ENCODE measurements at regions not wholly inside any gene's neighbourhood (a gene's known extent, or its start where the extent isn't known, plus 50 kb on each side); places are given as distances from the start of the nearest gene placed in this dataset.

DNA sequence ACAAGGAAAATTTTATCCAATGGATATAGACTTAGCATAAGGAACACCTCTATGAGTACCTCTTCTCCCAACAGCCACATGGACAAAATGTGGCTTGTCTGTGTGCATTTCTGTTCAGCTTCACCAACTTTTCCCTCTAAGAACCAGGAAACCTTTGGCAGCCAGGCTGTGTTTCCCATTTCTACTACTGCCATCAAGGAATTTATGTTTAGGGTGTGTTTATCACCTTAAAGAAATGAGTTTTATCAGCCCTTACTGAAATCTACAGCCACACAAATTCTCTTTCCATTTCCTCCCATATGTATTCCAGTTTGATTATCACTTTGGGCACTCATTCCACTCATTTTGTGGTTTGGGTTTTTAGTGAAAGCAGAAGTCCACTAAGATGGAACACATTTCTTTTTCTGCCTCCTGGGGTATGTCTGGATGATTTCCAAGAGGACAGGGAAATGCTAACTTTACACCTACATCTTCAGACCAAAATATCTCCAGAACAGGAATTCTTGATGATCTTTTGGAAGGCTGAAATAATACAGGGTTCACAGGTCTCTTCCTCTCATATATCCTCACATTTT lies 82.6 kb upstream of the MAOA start:
- DNase-seq (no peak), ATAC-seq (replicated peaks in 1 of 2) (no peak)
- H3K4me1 Mint-ChIP-seq (ENCODE audit: low read depth), result no peaks in the 10 kb centered on the region
- H3K4me3 Mint-ChIP-seq, result no peak overlapping the region
- H3K27me3 Mint-ChIP-seq (ENCODE audit: low read depth), result peaks cover 43% of the 10 kb centered on the region
- peaks cover 0 to 1% of the 10 kb centered on the region in 2 donors for H3K36me3 Mint-ChIP-seq (ENCODE audit: insufficient read depth in 2 of 2)
- H3K9me3 Mint-ChIP-seq, result no peaks in the 10 kb centered on the region
- no peak overlapping the region for H3K27ac Mint-ChIP-seq

- H3K27me3 Mint-ChIP-seq (ENCODE audit: low read depth), result peaks cover 47% of the 10 kb centered on the region
- ATAC-seq (replicated peaks in 1 of 2) (no peak), DNase-seq (no peak)
- H3K36me3 Mint-ChIP-seq (ENCODE audit: insufficient read depth in 2 of 2), result no peaks in the 10 kb centered on the region
- no peaks in the 10 kb centered on the region for H3K4me1 Mint-ChIP-seq (ENCODE audit: low read depth)
- H3K27ac Mint-ChIP-seq, result no peak overlapping the region
- H3K4me3 Mint-ChIP-seq, result no peak overlapping the region
- no peaks in the 10 kb centered on the region for H3K9me3 Mint-ChIP-seq
Observed at GRCh38 chrX:43580621-43581020, 75.5 kb upstream of the MAOA start.

- Mint-ChIP-seq H3K27ac (no peak overlapping the region), H3K36me3 (ENCODE audit: insufficient read depth in 2 of 2) (no peaks in the 10 kb centered on the region), H3K4me3 (no peak overlapping the region), H3K27me3 (ENCODE audit: low read depth) (peaks cover 47% of the 10 kb centered on the region), H3K9me3 (no peaks in the 10 kb centered on the region), H3K4me1 (ENCODE audit: low read depth) (no peaks in the 10 kb centered on the region)
- DNase-seq, result no peak
- no peak for ATAC-seq (replicated peaks in 1 of 2)
Observed at GRCh38 chrX:43581167-43581566, 74.9 kb upstream of the MAOA start.

- Mint-ChIP-seq H3K9me3 (no peaks in the 10 kb centered on the region), H3K27me3 (ENCODE audit: low read depth) (peaks cover 48% of the 10 kb centered on the region), H3K4me3 (no peak overlapping the region), H3K4me1 (ENCODE audit: low read depth) (no peaks in the 10 kb centered on the region), H3K27ac (no peak overlapping the region), H3K36me3 (ENCODE audit: insufficient read depth in 2 of 2) (no peaks in the 10 kb centered on the region)
- no peak for ATAC-seq (replicated peaks in 1 of 2)
- DNase-seq, result no peak
Observed at GRCh38 chrX:43581888-43582539, 74.1 kb upstream of the MAOA start.

- Mint-ChIP-seq H3K4me3 (no peak overlapping the region), H3K27ac (no peak overlapping the region), H3K36me3 (ENCODE audit: insufficient read depth in 2 of 2) (no peaks in the 10 kb centered on the region), H3K9me3 (no peaks in the 10 kb centered on the region), H3K4me1 (ENCODE audit: low read depth) (no peaks in the 10 kb centered on the region), H3K27me3 (ENCODE audit: low read depth) (peaks cover 46% of the 10 kb centered on the region)
- DNase-seq (no peak), ATAC-seq (replicated peaks in 1 of 2) (no peak)
Observed at GRCh38 chrX:43582540-43582913, 73.6 kb upstream of the MAOA start.

DNA sequence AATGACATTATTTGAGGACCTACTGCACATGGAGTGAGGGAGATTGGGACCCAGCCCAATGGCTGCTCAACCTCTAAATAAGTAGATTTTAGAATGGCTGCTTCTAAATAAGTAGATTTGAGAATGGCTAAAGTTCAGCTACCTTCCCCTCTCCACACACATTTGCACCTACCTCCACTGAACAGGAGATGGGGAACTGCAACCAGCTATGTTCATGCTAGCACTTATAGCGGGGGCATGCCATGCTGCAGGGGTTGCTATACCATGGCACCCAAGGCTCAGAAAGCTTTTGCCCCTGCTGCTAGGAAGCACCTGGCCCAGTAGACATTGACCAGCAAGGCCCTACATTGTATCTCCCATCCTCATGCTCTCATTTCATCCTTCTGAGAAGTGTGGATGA lies 70.2 kb upstream of the MAOA start:
- DNase-seq (no peak), ATAC-seq (replicated peaks in 1 of 2) (no peak)
- Mint-ChIP-seq H3K27me3 (ENCODE audit: low read depth) (peaks cover 21% of the 10 kb centered on the region), H3K27ac (no peak overlapping the region), H3K9me3 (no peaks in the 10 kb centered on the region), H3K36me3 (ENCODE audit: insufficient read depth in 2 of 2) (no peaks in the 10 kb centered on the region), H3K4me1 (ENCODE audit: low read depth) (no peaks in the 10 kb centered on the region), H3K4me3 (no peak overlapping the region)

- Mint-ChIP-seq H3K27ac (no peak overlapping the region), H3K36me3 (ENCODE audit: insufficient read depth in 2 of 2) (no peaks in the 10 kb centered on the region), H3K4me3 (no peak overlapping the region), H3K9me3 (peaks cover 0 to under 1% of the 10 kb centered on the region in 2 donors), H3K27me3 (ENCODE audit: low read depth) (peaks cover 18% of the 10 kb centered on the region), H3K4me1 (ENCODE audit: low read depth) (no peaks in the 10 kb centered on the region)
- ATAC-seq (replicated peaks in 1 of 2) (no peak), DNase-seq (no peak)
Observed at GRCh38 chrX:43586830-43587229, 69.3 kb upstream of the MAOA start.

DNA sequence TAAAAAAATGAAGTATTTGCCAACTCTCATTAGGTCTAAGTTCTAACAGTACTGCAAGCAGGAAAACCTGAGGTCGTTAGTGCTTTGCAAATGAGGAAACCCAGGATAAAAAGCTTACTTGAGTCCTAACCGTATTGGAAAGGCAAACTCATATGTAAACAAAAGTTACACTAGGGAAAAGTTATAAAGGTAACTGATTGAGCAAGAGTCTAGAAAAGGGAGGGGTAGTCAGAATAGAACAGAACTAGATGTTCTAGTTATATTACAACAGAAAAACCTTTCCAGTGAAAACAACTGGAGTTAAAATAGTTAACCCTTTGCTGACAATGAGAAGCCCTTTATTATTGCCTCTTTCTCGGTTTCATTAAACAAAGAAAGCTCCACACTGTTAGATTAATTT lies 66.4 kb upstream of the MAOA start:
- peaks cover 0 to 1% of the 10 kb centered on the region in 2 donors for H3K9me3 Mint-ChIP-seq
- no peak for DNase-seq
- H3K4me1 Mint-ChIP-seq (ENCODE audit: low read depth), result no peaks in the 10 kb centered on the region
- H3K27me3 Mint-ChIP-seq (ENCODE audit: low read depth), result peaks cover 15% of the 10 kb centered on the region
- H3K36me3 Mint-ChIP-seq (ENCODE audit: insufficient read depth in 2 of 2), result peaks cover 0 to 2% of the 10 kb centered on the region in 2 donors
- ATAC-seq (replicated peaks in 1 of 2), result no peak
- H3K4me3 Mint-ChIP-seq, result no peak overlapping the region
- no peak overlapping the region for H3K27ac Mint-ChIP-seq

DNA sequence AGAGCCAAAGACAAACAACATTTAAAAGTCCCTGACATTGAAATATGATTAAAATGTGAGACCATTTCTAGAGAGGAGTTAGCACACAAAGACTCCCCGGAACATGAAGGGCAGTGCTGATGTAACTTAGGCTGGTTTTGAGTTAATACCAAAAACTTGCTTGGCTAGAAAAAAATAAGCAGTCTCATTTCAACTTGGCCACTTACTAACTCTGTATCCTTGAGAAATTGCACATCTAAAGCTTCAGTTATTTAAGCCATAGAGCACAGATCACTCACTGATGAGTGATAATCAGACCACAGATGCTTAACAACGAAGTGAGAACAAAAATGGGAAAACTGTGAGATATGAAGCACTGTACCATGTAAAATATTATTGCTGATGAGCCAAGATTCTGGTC lies 65.9 kb upstream of the MAOA start:
- ATAC-seq (replicated peaks in 1 of 2), result peak in 1 of 2 donors; percentile 58
- peaks cover 0 to 2% of the 10 kb centered on the region in 2 donors for H3K36me3 Mint-ChIP-seq (ENCODE audit: insufficient read depth in 2 of 2)
- no peaks in the 10 kb centered on the region for H3K4me1 Mint-ChIP-seq (ENCODE audit: low read depth)
- peaks cover 0 to 1% of the 10 kb centered on the region in 2 donors for H3K9me3 Mint-ChIP-seq
- no peak for DNase-seq
- H3K4me3 Mint-ChIP-seq, result no peak overlapping the region
- H3K27me3 Mint-ChIP-seq (ENCODE audit: low read depth), result peaks cover 15% of the 10 kb centered on the region
- no peak overlapping the region for H3K27ac Mint-ChIP-seq

DNA sequence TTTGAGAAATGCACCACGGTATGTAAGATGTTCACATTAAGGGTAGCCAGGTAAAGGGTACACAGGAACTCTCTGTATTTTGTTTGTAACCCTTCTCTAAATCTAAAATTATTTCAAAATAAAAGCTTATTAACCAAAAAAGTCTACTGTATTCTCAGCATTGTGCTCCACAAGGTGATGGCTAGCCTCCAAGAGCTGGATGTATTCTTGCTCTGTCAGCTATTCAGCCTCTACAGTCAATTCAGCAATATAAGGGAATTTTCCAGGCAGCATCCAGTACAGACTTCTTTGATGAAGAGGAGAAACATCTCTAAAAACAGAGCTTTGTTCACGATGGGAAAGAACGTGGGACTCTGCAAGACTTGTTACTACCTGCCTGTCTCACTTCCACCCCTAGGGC lies 63.5 kb upstream of the MAOA start:
- DNase-seq (no peak), ATAC-seq (replicated peaks in 1 of 2) (no peak)
- Mint-ChIP-seq H3K27me3 (ENCODE audit: low read depth) (peaks cover 18% of the 10 kb centered on the region), H3K4me1 (ENCODE audit: low read depth) (peaks cover 5% of the 10 kb centered on the region), H3K4me3 (no peak overlapping the region), H3K36me3 (ENCODE audit: insufficient read depth in 2 of 2) (peaks cover 0 to 2% of the 10 kb centered on the region in 2 donors), H3K27ac (no peak overlapping the region), H3K9me3 (peaks cover 0 to 1% of the 10 kb centered on the region in 2 donors)

- ATAC-seq (replicated peaks in 1 of 2) (no peak), DNase-seq (no peak)
- H3K27ac Mint-ChIP-seq, result no peak overlapping the region
- peaks cover 31% of the 10 kb centered on the region for H3K27me3 Mint-ChIP-seq (ENCODE audit: low read depth)
- no peak overlapping the region for H3K4me3 Mint-ChIP-seq
- peaks cover 0 to 2% of the 10 kb centered on the region in 2 donors for H3K36me3 Mint-ChIP-seq (ENCODE audit: insufficient read depth in 2 of 2)
- peaks cover 0 to 1% of the 10 kb centered on the region in 2 donors for H3K9me3 Mint-ChIP-seq
- H3K4me1 Mint-ChIP-seq (ENCODE audit: low read depth), result peaks cover 5% of the 10 kb centered on the region
Observed at GRCh38 chrX:43595931-43596330, 60.2 kb upstream of the MAOA start.

DNA sequence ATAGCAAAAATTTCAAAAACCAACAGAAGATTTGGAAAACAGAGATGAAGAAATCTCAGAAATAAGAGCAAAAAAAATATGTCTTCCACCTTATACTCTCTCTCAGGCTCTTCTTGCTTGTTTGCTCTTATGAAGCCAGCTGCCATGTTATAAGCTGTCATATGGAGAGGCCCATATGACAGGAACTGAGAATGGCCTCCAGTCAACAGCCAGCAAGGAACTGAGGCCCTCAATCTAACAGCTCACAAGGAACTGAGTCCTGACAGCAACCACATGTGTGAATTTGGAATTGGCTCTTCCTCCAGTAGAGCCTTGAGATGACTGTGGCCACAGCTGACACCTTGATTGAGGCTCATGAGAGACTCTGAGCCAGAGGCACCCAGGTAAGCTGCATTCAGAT lies 51.3 kb upstream of the MAOA start:
- H3K27ac Mint-ChIP-seq, result no peak overlapping the region
- peak in 1 of 2 donors; percentile 21 for ATAC-seq (replicated peaks in 1 of 2)

DNA sequence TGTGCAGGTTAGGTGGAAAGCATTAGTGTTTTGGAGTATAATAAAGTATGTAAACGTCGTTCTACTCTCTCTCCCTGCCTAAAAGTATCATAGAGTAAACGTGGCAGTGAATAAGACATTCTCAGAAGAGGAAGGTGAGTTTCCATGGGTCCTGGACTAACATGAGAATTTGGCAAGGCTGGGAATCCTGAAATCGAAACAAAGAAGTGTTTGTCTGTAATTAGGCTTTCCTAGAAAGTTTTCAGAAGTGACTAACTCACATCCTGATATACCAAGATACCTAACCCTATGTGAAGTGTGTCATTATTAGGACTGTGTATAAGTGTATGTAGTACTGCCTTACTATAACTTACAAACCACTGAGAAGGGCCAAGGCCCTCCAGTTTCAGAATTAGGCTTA lies 50.7 kb upstream of the MAOA start:
- peaks cover 29% of the 10 kb centered on the region for H3K27me3 Mint-ChIP-seq (ENCODE audit: low read depth)
- DNase-seq (no peak), ATAC-seq (replicated peaks in 1 of 2) (no peak)
- H3K4me3 Mint-ChIP-seq, result peak overlapping the region in 1 of 2 donors; percentile 31
- H3K27ac Mint-ChIP-seq, result no peak overlapping the region
- peaks cover 4 to 5% of the 10 kb centered on the region in 2 donors for H3K9me3 Mint-ChIP-seq
- H3K36me3 Mint-ChIP-seq (ENCODE audit: insufficient read depth in 2 of 2), result peaks cover 0 to 2% of the 10 kb centered on the region in 2 donors
- H3K4me1 Mint-ChIP-seq (ENCODE audit: low read depth), result no peaks in the 10 kb centered on the region

More for the DNA sequence above, 51.3 kb upstream of the MAOA start:
- peak overlapping the region in 1 of 2 donors; percentile 31 for H3K4me3 Mint-ChIP-seq
- peaks cover 0 to 2% of the 10 kb centered on the region in 2 donors for H3K36me3 Mint-ChIP-seq (ENCODE audit: insufficient read depth in 2 of 2)
- H3K27me3 Mint-ChIP-seq (ENCODE audit: low read depth), result peaks cover 29% of the 10 kb centered on the region
- no peaks in the 10 kb centered on the region for H3K4me1 Mint-ChIP-seq (ENCODE audit: low read depth)
- peaks cover 4 to 5% of the 10 kb centered on the region in 2 donors for H3K9me3 Mint-ChIP-seq
- DNase-seq, result no peak

All from activated T-cell treated with anti-CD3 and anti-CD28 coated beads, Interleukin-2, amount 50 U/mL, for 72 hours (primary cell).